DOHH2 (cell line): ENCODE measurements at regions not wholly inside any gene's neighbourhood (a gene's known extent, or its start where the extent isn't known, plus 50 kb on each side); places are given as distances from the start of the nearest gene placed in this dataset.

Source experiments
- H3F3A ChIP-seq: fragments of 200-600 bp; sonication (generic), shearing (Covaris generic); 2 replicates; pipeline ENCODE4 v1.6.0; 2016; ENCODE audit warnings: antibody characterized with exemption, mild to moderate bottlenecking; ENCODE audit not compliant: control insufficient read depth, insufficient read depth
- H3K27ac ChIP-seq: fragments of 200-600 bp; sonication (generic); 2 replicates; pipeline ENCODE4 v1.5.1; 2014; ENCODE audit warnings: low read depth, mild to moderate bottlenecking, low read length, moderate library complexity
- H3K27me3 ChIP-seq: fragments of 200-600 bp; sonication (generic); 2 replicates; pipeline ENCODE4 v1.6.1; 2014; ENCODE audit warnings: mild to moderate bottlenecking, low read length, mixed read lengths; ENCODE audit not compliant: control insufficient read depth
- H3K36me3 ChIP-seq: fragments of 200-600 bp; sonication (generic); 2 replicates; pipeline ENCODE4 v1.6.1; 2014; ENCODE audit warnings: mild to moderate bottlenecking, low read length, moderate library complexity, mixed read lengths; ENCODE audit not compliant: control insufficient read depth
- H3K4me1 ChIP-seq: fragments of 200-600 bp; sonication (generic); 2 replicates; pipeline ENCODE4 v1.6.1; 2014; ENCODE audit warnings: mild to moderate bottlenecking, low read length, mixed read lengths; ENCODE audit not compliant: control insufficient read depth
- H3K4me2 ChIP-seq: fragments of 200-600 bp; sonication (generic); 2 replicates; pipeline ENCODE4 v1.6.0; 2014; ENCODE audit warnings: mild to moderate bottlenecking, low read length, moderate library complexity
- H3K4me3 ChIP-seq: fragments of 200-600 bp; sonication (generic); 2 replicates; pipeline ENCODE4 v1.5.1; 2014; ENCODE audit warnings: mild to moderate bottlenecking, low read length, mixed read lengths
- H3K79me2 ChIP-seq: fragments of 200-600 bp; sonication (generic); 2 replicates; pipeline ENCODE4 v1.6.1; 2014; ENCODE audit warnings: mild to moderate bottlenecking, low read length, mixed read lengths; ENCODE audit not compliant: control insufficient read depth
- H3K9me2 ChIP-seq: fragments of 200-600 bp; sonication (generic); replicated peaks from 2 replicates; pipeline ENCODE4 v1.6.1; 2014; ENCODE audit warnings: mild to moderate bottlenecking, low read length, mixed read lengths; ENCODE audit not compliant: control insufficient read depth
- H3K9me3 ChIP-seq: fragments of 200-600 bp; sonication (generic); 2 replicates; pipeline ENCODE4 v1.6.1; 2014; ENCODE audit warnings: antibody characterized with exemption, low read length, mixed read lengths; ENCODE audit not compliant: control insufficient read depth, insufficient read depth
- H4K20me1 ChIP-seq: fragments of 200-600 bp; sonication (generic); 2 replicates; pipeline ENCODE4 v1.6.0; 2014; ENCODE audit warnings: low read depth, mild to moderate bottlenecking, antibody characterized with exemption, low read length, moderate library complexity; ENCODE audit not compliant: control insufficient read depth, insufficient read depth
- CTCF ChIP-seq: fragments of 200-600 bp; sonication (generic); IDR thresholded peaks from one replicate; pipeline ENCODE4 v1.5.1; 2014; ENCODE audit warnings: antibody characterized with exemption, mild to moderate bottlenecking, low read depth, low read length; ENCODE audit not compliant: poor library complexity, severe bottlenecking
- EZH2phosphoT487 ChIP-seq: fragments of 200-600 bp; sonication (generic); IDR thresholded peaks from 2 replicates; pipeline ENCODE4 v1.6.1; 2017; ENCODE audit warnings: borderline replicate concordance, mild to moderate bottlenecking, antibody characterized with exemption, low read length, moderate library complexity, mixed read lengths

GRCh38 chr4:153890761-153891160, 101.9 kb upstream of the SFRP2 start:
- H3F3A ChIP-seq, result no peaks in the 10 kb centered on the region
- no peak overlapping the region for H3K27ac ChIP-seq
- no peaks in the 10 kb centered on the region for H3K36me3 ChIP-seq
- H3K4me3 ChIP-seq, result no peak overlapping the region
- H4K20me1 ChIP-seq, result no peaks in the 10 kb centered on the region
- no peaks in the 10 kb centered on the region for H3K9me2 ChIP-seq
- no peaks in the 10 kb centered on the region for H3K79me2 ChIP-seq
- H3K4me1 ChIP-seq, result no peaks in the 10 kb centered on the region
- no peak overlapping the region for H3K4me2 ChIP-seq
- TF ChIP-seq CTCF (no peak), EZH2phosphoT487 (no peak)
- H3K27me3 ChIP-seq, result no peaks in the 10 kb centered on the region
- H3K9me3 ChIP-seq, result no peaks in the 10 kb centered on the region

GRCh38 chr4:153887217-153887616, 98.3 kb upstream of the SFRP2 start:
- no peak overlapping the region for H3K4me2 ChIP-seq
- no peaks in the 10 kb centered on the region for H3F3A ChIP-seq
- H3K9me3 ChIP-seq, result no peaks in the 10 kb centered on the region
- no peaks in the 10 kb centered on the region for H3K9me2 ChIP-seq
- H3K27me3 ChIP-seq, result no peaks in the 10 kb centered on the region
- H3K36me3 ChIP-seq, result no peaks in the 10 kb centered on the region
- no peaks in the 10 kb centered on the region for H4K20me1 ChIP-seq
- no peak overlapping the region for H3K4me3 ChIP-seq
- no peaks in the 10 kb centered on the region for H3K79me2 ChIP-seq
- no peaks in the 10 kb centered on the region for H3K4me1 ChIP-seq
- no peak overlapping the region for H3K27ac ChIP-seq
- TF ChIP-seq CTCF (no peak), EZH2phosphoT487 (no peak)

- TF ChIP-seq EZH2phosphoT487 (no peak), CTCF (no peak)
- no peak overlapping the region for H3K4me2 ChIP-seq
- peaks cover 16% of the 10 kb centered on the region for H3K9me3 ChIP-seq
- no peak overlapping the region for H3K27ac ChIP-seq
- H3K9me2 ChIP-seq, result no peaks in the 10 kb centered on the region
- no peaks in the 10 kb centered on the region for H3K4me1 ChIP-seq
- no peaks in the 10 kb centered on the region for H3F3A ChIP-seq
- no peaks in the 10 kb centered on the region for H3K79me2 ChIP-seq
- H3K36me3 ChIP-seq, result no peaks in the 10 kb centered on the region
- H3K27me3 ChIP-seq, result no peaks in the 10 kb centered on the region
- H4K20me1 ChIP-seq, result no peaks in the 10 kb centered on the region
- H3K4me3 ChIP-seq, result no peak overlapping the region
Observed at GRCh38 chr4:153884325-153884724, 95.4 kb upstream of the SFRP2 start.

- no peaks in the 10 kb centered on the region for H3F3A ChIP-seq
- H4K20me1 ChIP-seq, result no peaks in the 10 kb centered on the region
- H3K4me2 ChIP-seq, result no peak overlapping the region
- no peak overlapping the region for H3K27ac ChIP-seq
- no peak overlapping the region for H3K4me3 ChIP-seq
- H3K4me1 ChIP-seq, result no peaks in the 10 kb centered on the region
- no peaks in the 10 kb centered on the region for H3K27me3 ChIP-seq
- no peaks in the 10 kb centered on the region for H3K79me2 ChIP-seq
- no peaks in the 10 kb centered on the region for H3K9me2 ChIP-seq
- peaks cover 16% of the 10 kb centered on the region for H3K9me3 ChIP-seq
- TF ChIP-seq CTCF, result no peak
- no peak for TF ChIP-seq EZH2phosphoT487
- H3K36me3 ChIP-seq, result no peaks in the 10 kb centered on the region
Observed at GRCh38 chr4:153880983-153881382, 92.1 kb upstream of the SFRP2 start.
